NCI-H187 (cell line): ENCODE measurements at regions not wholly inside any gene's neighbourhood (a gene's known extent, or its start where the extent isn't known, plus 50 kb on each side); places are given as distances from the start of the nearest gene placed in this dataset.

Experiments used
- DNase-seq, 2 experiments: peaks; one replicate each; lab custom pipeline; 2025; lab: John Stamatoyannopoulos, UW

DNA sequence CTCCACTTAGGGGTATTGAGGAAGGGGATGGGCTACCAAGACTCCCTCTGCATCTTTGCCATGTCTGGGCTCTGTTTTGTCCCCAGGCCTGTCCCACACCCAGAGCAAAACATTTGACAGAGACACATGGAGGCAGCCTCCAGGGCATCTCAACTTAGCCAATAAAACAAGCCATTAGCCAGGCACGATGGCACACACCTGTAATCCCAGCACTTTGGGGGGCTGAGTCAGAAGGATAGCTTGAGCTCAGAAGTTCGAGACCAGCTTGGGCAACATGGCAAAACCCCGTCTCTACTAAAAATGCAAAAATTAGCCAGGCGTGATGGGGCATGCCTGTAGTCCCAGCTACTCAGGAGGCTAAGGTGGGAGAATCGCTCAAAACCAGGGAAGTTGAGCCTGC is 120.3 kb upstream of the IPO9 start:
- DNase-seq: no peak

DNA sequence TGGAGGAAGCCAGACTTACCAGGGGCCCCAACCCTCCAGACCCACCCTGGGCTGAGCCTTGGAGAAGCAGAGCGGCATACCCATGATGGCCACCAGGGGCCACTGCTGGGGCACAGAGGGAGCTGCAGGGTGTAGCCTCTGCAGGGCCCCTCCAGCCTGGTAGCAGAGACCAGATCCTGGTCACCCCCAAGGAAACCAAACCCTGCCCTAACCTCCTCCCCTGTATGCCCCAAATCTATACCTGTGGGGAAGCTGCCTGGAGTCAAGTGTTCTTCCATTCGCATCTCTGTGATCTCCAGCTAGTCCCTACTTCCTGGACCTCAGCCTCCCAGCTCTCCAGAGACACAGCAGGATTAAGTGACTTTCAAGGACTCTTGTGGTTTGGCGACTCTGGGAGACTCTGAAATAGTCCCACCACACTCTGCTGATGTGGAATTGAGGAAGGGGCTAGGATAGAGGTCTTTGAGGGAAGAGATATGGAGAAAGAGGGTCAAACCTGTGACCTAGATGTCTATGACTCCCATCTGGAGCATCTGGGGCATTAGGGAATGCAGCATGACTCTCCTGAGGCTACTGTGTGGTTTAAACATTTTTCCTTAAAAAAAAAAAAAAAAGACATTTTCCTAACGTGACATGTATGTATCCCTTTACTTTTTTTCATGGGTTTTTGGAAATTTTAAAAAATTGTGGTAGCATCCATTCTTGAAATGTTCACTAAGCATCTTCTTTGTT is 119.2 kb upstream of the IPO9 start:
- DNase-seq: no peak

DNA sequence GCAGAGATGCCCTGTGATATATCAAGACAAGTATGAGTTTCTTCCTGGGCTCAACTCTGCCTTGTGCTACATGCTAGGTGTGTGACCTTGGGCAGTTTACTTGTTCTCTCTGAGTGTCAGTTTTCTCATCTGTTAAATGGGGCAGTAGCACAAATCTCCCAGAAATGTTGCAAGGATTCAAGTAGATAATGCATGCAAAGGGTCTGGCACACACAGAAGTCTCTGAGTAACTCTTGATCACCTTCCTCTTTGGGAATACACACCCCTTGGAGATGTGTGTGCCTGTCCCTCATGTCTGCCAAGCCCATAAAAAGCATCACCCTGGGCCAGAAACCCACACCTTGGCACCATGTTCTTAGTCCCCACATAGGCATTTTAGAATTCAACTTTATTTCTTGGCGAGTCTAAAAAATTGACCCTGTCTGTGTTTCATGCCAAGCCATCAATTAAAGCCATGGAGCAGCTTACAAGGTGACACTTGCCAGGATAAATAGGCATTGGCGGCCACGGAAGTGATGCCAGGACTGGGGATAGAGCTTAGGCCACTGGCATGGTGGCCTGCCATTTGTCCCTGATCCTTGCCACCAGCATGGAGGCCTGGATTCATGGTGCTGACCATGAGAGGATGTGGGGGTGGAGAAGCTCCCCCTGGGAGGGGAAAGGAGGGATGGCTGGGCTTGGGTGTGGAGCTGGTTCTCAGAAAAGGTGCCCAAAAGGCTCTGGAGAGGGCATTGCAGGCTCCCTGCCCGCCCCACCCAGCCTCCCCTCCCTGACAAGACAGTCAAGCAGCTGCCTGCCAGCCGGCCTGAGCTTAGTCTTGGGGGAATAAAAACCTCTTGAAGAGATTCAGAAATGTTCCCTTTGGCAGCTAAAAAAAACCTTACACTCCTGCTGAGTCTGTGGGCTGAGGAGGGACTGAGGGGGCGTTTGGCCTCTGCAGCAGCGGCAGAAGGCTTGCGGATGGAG is 118.0 kb upstream of the IPO9 start:
- DNase-seq: no peak

DNA sequence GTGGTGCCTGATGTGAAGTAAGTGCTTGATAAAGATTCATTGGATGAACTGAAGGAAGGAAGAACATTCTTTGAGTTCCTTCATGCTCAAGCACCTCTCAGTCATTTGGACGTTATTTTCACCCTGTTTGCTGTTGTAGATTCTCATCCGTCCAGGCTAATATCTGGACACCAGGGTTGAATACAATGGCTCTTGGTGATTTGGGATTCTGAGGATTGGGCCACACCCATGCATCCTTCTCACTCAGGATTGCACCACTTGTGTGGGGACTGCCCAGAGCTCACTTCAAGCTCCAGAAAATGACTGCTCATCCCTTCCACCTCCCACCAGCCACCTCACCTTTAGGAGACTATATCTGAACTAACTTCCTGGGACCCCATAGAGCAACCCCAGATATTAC is 117.1 kb upstream of the IPO9 start:
- DNase-seq: no peak

DNA sequence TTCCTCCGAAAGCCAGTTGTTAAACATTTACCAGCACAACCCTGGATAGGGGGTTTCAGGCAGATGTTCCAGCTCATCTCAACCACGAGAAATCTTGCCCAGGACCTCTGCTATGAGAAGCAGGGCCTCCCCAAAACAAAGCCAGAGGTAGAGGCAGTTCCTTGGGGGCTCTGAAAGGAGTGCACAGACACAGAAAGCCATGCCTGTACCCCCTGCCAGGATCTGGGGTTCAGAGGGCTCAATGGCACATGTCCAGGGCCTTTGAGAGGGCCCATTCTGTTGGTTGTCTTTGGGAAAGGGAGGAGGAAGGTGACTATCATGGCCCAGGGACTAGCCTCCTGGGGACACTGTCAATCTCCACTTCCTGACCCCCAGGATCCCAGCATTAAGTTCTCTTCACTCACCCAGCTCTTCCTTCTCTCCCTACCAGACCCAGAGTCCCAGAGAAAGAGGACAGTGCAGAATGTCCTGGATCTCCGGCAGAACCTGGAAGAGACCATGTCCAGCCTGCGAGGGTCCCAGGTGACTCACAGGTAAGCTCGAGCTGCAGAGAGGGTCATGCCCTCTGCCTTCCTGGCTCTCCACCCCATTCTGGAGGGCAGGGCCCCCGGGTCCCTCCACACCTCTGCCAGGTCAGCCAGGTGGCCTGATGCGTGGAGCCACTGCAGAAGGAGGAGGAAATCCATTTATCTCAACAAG is 116.4 kb upstream of the IPO9 start:
- no peak for DNase-seq

DNA sequence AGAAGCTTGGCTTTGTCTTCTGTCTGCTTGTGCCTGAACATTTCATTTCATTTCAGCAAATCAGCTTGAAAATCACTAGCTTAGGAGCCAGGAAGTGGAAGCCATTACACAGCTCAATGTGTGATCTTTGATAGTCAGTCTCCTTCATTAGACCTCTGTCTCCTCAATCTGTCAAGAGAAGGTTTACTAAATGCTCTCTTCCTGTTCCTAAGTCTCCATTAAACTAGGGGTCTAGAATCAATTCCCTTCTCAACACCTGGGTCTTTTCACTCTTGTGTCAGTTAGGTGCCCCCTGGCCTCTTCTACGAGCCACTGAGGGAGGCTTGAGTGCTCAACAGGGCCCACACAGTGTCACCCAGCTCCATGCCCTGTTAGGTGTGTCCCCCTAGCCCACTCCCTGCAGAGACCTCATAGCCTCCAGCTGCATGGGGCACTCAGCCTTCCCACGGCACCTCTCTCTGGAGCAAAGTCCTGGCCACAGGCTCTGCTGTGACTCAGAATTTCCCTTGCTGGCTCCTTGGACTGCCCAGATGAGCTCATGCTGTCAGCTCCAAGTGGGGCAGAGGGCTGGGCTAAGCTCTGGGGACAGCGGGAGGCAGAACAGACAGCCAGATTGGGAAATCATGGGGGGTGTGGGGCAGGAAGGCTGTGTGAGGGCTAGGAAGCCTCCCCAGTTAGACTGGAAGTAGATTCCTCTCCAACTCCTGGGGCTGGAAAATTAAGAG is 115.7 kb upstream of the IPO9 start:
- DNase-seq: no peak

DNA sequence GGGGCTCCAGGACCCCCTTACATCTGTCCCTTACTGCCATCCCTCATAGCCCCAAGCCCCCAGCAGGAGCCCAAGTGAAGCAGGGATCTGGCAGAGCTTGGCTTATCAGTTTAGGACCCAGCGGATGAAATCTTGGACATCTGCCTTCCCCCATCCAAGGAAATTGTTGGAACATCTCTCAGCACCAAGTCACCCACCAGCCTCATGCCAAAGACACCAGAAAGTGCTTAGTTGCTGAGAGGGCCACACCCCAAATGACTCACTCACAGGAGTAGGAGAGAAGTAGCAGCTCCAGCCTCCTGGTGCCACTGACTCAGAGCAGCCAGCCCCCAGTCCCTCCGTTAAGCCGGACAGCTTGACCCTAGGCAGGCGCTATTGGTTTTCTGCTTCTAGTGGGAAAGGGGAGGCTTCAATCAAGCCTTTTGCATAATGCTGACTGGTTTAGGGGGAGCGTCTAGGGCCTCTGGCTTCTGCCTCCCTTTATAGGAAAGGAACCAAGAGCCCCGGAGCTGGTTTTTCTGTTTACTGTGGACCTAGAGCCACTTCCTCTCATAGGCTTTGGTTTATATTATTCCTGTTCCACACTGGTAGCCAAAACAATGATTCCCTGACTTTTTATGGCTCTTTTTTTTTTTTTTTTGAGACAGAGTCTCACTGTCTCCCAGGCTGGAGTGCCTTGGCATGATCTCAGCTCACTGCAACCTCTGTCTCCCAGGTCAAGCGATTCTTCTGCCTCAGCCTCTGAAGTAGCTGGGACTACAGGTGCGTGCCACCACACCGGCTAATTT is 114.2 kb upstream of the IPO9 start:
- DNase-seq: no peak

DNA sequence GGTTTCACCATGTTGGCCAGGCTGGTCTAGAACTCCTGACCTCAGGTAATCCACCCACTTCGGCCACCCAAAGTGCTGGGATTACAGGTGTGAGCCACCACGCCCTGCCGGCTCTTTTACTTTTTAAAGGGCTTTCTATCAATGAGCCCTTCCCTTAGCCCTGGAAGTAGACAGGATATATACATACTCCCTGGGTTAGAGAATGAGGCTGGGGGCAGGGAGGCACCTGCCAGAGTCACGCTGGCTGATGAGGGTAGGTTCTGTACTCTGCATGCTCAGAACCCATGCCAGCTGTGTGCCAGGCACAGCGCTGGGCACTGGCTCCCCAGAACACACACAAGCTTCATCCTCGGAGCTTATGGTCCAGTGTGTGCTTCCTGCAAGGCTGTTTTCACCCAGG is 113.6 kb upstream of the IPO9 start:
- no peak for DNase-seq

DNA sequence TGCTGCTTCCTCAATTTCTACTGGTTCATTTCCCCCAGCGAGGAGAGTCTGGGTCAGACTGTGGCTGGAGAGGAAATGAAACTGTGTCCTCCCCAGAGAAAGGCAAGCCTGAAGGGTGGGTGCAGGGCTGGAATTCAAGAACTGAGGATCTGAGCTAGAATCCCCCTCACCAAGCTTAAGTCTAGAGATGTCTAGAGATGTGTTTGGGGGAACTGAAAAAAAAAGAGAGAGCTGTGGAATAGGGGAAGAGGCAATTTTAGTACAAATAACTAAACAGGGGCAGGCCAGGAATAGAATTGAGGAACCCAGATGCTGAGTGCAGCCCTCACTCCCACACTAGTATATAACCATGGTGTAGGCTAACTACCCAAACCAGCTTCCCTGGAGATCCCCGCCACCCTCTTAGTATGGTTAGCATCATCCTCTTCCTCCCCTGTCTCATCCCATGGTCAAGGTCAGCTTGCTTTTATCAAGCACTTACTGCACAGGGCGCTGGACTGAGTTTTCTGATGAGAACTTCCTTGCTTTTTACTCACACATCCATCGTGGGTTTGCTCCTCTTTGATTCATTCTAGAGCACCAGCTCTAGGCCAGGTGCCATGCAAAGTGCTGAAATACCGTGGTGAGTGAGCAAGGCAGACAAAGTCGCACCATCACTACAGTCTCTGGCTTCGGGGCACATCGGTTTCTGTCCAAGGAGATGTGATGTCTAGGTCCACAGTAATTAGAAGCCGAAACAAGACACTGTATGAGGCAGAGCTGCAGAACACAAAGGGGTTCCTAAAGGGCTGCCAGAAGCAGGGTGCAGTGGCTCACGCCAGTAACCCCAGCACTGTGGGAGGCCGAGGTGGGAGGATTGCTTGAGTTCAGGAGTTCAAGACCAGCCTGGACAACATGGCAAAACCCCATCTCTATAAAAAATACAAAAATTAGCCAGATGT is 112.9 kb upstream of the IPO9 start:
- no peak for DNase-seq

DNA sequence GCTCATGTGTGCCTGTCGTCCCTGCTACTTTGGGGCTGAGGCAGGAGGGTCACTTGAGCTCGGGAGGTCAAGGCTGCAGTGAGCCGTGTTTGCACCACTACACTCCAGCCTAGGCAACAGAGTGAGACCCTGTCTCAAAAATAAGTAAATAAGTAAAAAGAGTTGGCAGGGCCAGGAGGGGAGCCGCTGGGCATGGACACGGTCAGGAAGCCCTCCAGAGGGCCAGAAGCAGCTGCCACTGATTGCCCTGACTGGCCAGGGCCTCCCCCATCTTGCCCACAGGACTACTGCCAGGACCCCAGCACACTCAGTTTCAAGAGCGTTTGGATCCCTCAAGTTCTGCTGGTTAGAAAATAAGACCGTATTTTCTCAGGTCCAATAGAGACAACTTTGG is 112.2 kb upstream of the IPO9 start:
- no peak for DNase-seq

DNA sequence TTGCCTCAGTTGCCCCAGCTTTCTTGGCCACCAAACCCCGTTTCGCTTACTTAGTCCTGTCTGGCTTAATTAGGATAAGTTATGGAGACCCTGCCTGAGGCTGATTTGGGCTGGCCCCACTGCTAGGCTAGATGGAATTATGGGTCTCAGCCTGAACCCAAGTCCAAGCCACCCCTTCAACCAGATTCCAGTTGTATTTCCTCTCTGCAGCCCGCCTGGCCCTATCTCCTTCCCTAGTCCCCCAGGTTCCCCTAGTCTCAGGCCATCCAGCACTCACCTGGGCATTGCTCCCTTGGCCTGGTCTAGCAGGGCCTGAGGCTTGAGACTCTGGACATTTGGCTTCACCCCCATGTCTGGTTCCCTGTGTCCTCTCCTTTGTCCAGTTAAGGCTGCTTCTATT is 111.7 kb upstream of the IPO9 start:
- no peak for DNase-seq

DNA sequence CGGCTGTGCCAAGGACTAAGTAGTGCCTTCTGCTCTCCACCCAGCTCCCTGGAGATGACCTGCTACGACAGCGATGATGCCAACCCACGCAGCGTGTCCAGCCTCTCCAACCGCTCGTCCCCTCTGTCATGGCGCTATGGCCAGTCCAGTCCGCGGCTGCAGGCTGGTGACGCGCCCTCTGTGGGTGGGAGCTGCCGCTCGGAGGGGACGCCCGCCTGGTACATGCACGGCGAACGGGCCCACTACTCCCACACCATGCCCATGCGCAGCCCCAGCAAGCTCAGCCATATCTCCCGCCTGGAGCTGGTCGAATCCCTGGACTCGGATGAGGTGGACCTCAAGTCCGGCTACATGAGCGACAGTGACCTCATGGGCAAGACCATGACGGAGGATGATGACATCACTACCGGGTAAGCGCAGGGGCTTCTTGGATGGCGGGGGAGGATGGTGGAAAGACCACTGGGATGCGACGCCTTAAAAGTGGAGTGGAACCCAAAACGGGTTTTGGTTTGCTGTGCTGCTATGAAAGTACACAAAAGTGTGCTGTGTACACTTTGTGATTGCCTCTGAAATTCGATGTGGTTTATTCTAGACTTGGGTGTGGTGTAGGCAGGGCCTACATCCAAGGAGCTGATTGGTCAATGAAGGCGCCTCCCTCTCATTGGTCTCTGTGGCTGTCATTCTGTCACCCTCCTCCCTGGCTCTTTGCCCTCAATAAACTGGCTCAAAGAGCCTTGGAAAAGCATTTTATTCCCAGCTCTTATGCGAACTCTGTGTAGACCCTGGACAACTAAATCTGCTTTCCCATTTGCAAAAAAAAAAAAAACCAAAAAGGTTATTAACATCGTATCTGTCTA is 110.4 kb upstream of the IPO9 start:
- no peak for DNase-seq

DNA sequence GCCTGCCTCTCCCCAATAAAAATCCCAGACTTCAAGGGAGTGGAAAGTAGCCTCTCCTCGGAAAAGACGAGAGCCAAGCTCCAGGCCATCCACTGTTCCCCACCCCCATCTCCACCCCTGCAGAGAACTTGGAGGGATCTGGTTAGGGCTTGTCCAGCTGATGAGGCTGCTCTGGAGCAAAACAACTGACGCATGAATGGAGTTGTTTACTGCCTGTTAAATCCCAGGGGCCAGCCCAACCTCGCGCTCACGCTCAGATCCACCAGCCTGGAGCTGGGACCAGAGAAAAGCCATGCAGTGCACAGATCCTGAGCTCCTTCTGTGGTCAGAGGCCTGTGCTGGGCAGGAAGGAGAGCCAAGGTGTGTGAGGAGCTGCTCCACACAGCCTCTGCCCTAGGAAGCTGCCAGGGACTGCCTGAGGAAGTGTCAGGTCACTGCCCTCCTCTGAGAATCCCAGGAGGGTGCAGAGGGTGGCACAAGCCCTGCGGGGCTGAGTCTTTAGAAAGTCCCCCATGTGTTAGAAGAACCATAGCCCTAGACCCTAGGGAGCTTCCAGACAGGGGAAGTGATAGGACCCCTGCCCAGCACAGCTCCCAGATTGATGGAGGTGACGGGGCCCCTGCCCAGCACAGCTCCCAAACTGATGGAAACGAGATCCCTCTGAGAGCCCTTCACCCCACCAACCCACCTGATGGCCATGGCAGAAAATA is 109.0 kb upstream of the IPO9 start:
- DNase-seq: peak in 1 of 2 experiments; percentile 17

DNA sequence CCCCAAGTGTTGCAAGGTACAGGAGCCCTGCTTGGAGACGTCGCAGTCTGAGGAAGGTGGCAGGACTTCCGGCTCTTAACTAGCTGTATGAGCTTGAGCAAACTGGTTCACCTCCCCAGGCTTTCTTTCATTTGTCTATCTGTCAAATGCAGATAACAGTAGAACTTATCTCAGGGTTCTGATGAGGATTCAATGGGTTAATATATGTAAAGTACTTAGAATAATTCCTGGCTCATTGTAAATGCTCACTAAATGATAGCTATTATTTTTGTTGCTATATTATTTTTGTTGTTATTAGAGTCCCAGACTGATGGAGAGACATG is 108.5 kb upstream of the IPO9 start:
- no peak for DNase-seq

DNA sequence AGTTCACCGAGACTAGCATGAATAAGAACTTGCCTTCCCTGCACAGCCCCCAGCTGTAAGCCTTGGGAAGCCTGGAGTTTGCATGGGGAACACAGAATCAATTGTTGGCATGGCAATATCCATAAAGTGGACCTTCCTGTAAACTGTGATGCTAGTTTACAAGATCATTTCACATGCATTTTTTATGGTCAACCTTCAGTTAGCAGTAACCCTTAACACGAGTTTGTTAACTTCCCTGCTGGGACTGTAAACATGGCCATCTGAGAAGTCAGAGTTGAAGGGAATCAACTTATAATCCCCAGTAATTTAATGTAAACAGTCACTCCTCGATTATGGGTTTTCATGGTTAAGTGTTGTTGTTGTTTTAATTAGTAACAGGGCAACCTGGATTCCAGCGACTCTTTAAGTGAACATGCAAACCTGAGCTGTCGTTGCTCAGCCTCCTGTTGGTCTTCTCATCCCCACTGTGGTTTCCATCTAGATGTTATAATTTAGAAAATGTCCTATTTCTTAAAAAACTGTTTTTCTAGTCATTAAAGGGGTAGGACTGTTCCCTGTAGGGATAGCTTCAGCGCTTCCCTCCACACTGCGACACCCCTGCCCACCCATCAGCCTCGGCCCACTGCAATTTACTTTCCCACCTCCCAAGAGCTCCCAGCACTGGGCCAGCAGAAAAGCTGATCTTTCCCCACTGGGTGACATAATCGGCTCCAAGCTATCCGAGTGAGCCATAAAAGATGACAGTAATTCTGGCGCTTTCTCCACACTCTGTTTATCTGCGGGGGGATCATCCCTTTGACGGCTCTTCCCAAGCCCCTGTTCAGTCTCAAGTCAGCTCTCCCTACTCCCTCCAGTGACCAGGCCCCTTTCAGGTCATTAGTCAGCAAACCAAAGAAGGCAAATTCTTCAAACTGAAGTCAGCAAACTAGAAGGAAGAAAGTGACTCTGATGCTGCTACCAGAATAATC is 107.6 kb upstream of the IPO9 start:
- no peak for DNase-seq

DNA sequence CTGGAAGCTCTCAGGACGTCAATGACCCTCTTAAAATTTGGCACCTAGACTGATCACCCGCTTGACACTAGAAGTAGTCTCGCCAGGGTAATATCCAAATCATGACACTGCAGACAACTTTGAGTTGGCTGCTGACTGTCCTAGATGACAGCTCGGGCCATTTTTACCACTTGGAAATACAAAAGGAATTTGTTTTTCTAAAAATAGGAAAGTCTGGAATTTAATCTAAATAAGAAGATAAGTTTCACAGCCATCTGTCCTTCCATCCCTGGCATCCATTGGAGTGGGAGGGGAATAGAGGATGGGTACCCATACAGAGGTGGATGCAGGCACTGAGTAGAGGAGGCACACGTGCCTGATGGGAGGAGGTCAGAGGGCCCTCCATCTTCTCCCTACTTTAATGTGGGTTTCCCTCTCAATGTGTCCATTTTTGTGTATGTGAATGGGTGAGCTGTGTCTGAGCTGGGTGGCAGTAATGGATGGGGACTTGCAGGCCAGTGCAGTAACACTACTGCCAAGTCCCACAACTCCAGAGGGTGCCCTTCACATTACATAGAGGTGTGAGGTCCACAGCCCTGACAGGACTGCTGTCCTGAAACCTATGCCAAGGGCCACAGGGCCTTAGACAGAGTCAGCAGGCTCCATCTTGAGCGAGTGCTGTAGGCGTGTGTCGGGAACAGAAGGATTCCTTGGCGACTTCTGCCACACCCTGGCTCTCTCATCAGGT is 104.8 kb upstream of the IPO9 start:
- no peak for DNase-seq

DNA sequence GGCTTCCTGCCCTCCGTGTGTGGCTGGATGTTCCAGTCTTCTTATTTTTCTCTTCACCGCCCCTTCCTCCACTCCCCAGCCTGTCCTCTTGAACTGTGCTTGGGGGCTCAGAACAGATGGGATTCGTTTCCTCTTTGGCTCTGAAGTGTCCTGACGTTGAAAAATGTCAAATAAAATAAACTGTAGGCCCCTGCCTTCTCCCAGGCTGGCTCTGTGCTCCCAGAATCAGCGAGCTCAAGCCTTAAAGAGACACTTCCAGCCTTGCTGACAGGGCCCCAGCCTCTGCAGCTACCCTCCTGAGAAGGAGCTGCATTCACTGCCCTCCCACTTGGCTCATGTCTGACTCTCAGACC is 104.2 kb upstream of the IPO9 start:
- DNase-seq: no peak
